GM23248 (cell line): ENCODE measurements at regions not wholly inside any gene's neighbourhood (a gene's known extent, or its start where the extent isn't known, plus 50 kb on each side); places are given as distances from the start of the nearest gene placed in this dataset.

ENCODE experiments used
- EZH2 ChIP-seq: fragments of 200-600 bp; sonication (generic); IDR thresholded peaks from 2 replicates; pipeline ENCODE4 v1.6.1; 2018; ENCODE audit warnings: antibody characterized with exemption, mild to moderate bottlenecking; ENCODE audit not compliant: insufficient read depth, poor library complexity, severe bottlenecking
- EZH2phosphoT487 ChIP-seq: fragments of 200-600 bp; sonication (generic); IDR thresholded peaks from 2 replicates; pipeline ENCODE4 v1.6.1; 2018; ENCODE audit warnings: antibody characterized with exemption, moderate library complexity, mild to moderate bottlenecking, low read depth; ENCODE audit not compliant: insufficient read depth

GRCh38 chr13:24032252-24032651 lies 128.3 kb upstream of the SPATA13 start:
- TF ChIP-seq EZH2 (no peak), EZH2phosphoT487 (no peak)
